Urothelium cell line (cell line): ENCODE measurements at regions not wholly inside any gene's neighbourhood (a gene's known extent, or its start where the extent isn't known, plus 50 kb on each side); places are given as distances from the start of the nearest gene placed in this dataset.

Experiments used
- DNase-seq: peaks from one replicate; pipeline ENCODE4 v3.0.0; 2011; ENCODE audit warnings: low spot score, mixed read lengths
- FAIRE-seq: peaks from 2 replicates; lab custom pipeline; 2011; peaks lifted over from hg19 to GRCh38; lab: Jason Lieb, UNC

GRCh38 chr15:93414576-93415231, 325.7 kb upstream of the RGMA start:
- no peak for DNase-seq
- FAIRE-seq = no peak

- DNase-seq (no peak), FAIRE-seq (no peak)
These were observed 324.7 kb upstream of the RGMA start for GRCh38 chr15:93413745-93414144.

GRCh38 chr15:93399121-93399520, 310.1 kb upstream of the RGMA start:
- DNase-seq = no peak
- FAIRE-seq = no peak

- FAIRE-seq (no peak), DNase-seq (no peak)
These were observed 300.2 kb upstream of the RGMA start for GRCh38 chr15:93389211-93389610.

GRCh38 chr15:93384886-93385285, 295.9 kb upstream of the RGMA start:
- FAIRE-seq = no peak

GRCh38 chr15:93382200-93382820, 293.3 kb upstream of the RGMA start:
- DNase-seq (no peak), FAIRE-seq (no peak)

More at GRCh38 chr15:93384886-93385285, 295.9 kb upstream of the RGMA start:
- no peak for DNase-seq

GRCh38 chr15:93378558-93378957, 289.5 kb upstream of the RGMA start:
- FAIRE-seq (no peak), DNase-seq (no peak)

- FAIRE-seq (no peak), DNase-seq (no peak)
These were observed 283.8 kb upstream of the RGMA start for GRCh38 chr15:93372865-93373223.

- DNase-seq (no peak), FAIRE-seq (no peak)
These were observed 283.3 kb upstream of the RGMA start for GRCh38 chr15:93372208-93372864.

GRCh38 chr15:93366387-93367100, 277.5 kb upstream of the RGMA start:
- no peak for DNase-seq
- FAIRE-seq = no peak

- FAIRE-seq (no peak), DNase-seq (no peak)
These were observed 273.8 kb upstream of the RGMA start for GRCh38 chr15:93362821-93363220.

GRCh38 chr15:93362203-93362602, 273.2 kb upstream of the RGMA start:
- FAIRE-seq (no peak), DNase-seq (no peak)

GRCh38 chr15:93361703-93362102, 272.7 kb upstream of the RGMA start:
- FAIRE-seq = no peak
- DNase-seq = no peak

- DNase-seq (no peak), FAIRE-seq (no peak)
These were observed 272.0 kb upstream of the RGMA start for GRCh38 chr15:93360976-93361375.

GRCh38 chr15:93360318-93360717, 271.3 kb upstream of the RGMA start:
- FAIRE-seq = no peak
- DNase-seq = no peak

- DNase-seq (peak; percentile 55), FAIRE-seq (no peak)
These were observed 270.6 kb upstream of the RGMA start for GRCh38 chr15:93359425-93360131.

- FAIRE-seq (no peak), DNase-seq (peak; percentile 31)
These were observed 270.0 kb upstream of the RGMA start for GRCh38 chr15:93359060-93359408.

GRCh38 chr15:93358166-93359059, 269.4 kb upstream of the RGMA start:
- peak; percentile 66 for DNase-seq
- peak; percentile 17 for FAIRE-seq

GRCh38 chr15:93348711-93349545, 259.9 kb upstream of the RGMA start:
- FAIRE-seq (no peak), DNase-seq (no peak)
